NCI-H2171 (cell line): ENCODE measurements at regions not wholly inside any gene's neighbourhood (a gene's known extent, or its start where the extent isn't known, plus 50 kb on each side); places are given as distances from the start of the nearest gene placed in this dataset.
"Not testable (repeated sequence)": the region's sequence is repeated elsewhere in the genome, so short reads cannot be mapped to it uniquely, and the experiment has no call there.

Experiments
- DNase-seq: peaks from one replicate; lab custom pipeline; 2025; lab: John Stamatoyannopoulos, UW

GRCh38 chr2:208608122-208608835, 201.7 kb downstream of the PTH2R start:
- DNase-seq = peak; percentile 78

- DNase-seq = no peak
These were observed 202.7 kb downstream of the PTH2R start for GRCh38 chr2:208609166-208609804.

DNA sequence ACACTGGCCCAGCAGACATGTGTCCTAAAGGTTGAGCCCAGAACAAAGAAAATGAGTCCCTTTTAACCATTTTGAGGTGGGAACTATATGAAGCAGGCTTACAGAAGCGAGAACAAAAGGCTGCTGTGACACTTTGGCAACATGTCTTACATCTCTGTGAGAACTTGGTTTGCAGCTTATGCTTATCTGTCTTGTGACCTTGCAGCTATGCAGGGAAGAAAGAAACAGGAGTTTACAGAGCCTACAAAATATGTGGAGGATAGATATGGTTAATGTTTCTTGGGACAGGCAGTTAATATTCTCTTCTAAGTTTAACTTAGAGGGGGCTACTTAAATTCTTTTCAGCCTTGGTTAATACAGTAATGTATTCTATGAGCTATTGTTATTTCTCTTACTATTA, 209.1 kb downstream of the PTH2R start:
- not testable (repeated sequence) for DNase-seq

- no peak for DNase-seq
These were observed 211.6 kb downstream of the PTH2R start for GRCh38 chr2:208618220-208618619.

GRCh38 chr2:208619993-208620392, 213.4 kb downstream of the PTH2R start:
- no peak for DNase-seq

DNA sequence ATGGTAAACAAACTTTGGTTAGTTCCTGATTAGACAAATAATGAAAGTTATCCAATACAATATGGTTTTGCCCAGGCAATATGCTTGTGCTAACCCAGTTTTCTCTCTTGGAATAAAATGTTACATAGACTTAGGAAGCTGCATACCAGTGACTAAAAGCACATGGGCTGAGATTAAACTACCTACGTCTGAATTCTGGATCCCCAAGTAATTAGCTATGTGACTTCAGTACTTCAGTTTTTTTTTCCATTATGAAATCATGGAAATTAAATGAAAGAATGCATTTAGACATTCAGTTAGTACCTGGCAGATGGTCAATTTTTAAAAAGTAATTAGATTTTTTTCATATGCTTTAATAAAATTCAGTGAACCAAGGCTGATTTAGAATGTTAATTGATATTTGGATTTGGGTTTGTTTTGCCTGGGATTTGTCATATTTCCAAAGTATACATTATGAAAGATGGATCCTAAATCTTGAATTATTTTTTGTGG, 213.9 kb downstream of the PTH2R start:
- no peak for DNase-seq

GRCh38 chr2:208627110-208627884, 220.7 kb downstream of the PTH2R start:
- no peak for DNase-seq

- no peak for DNase-seq
These were observed 221.3 kb downstream of the PTH2R start for GRCh38 chr2:208627916-208628315.

DNA sequence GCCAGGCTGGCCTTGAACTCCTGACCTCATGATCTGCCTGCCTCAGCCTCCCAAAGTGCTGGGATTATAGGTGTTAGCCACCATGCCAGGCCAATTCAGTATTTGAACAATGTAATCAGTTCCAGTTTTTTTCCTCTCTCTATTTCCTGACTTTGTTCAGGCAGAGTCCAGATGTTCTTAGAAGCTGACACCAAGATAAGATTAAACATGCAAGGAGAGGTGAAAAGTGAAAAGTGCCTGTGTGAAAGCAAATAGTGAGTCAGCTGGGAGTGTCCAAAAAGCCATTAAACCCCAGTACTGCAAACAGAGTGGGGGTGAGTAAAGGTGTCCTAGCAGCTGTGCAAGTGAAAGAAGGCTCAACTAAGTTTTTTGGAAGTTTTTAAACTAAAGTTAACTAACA, 231.5 kb downstream of the PTH2R start:
- no peak for DNase-seq

DNA sequence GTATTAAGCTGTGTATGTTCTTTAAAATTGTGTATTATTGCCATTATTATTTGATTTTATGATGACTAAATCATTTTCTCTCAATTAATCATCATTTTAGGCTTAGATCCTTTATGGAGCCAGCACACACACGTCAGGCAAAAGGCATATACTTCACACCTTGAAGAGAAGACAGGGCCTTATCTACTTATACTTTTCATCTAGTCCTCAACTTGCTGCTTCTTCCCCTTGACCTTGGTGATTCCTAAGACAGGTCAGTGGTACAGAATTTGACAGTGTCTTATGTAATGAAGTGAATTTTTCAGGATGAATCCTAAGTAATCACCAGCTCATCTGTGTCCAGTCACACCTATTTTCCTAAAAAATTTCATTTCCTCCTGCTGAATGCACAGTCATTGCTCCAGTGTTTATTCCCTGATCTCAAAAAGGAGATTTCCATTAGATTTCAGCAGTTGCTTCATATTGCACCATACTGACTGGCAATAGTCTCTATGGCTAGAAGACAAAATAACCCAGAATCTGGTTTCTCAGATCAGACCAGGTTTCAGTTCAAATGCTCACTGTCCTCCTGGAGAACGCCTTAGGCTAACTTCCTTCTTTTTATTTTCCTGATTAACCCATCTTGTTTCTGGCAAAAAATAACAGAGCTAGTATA, 235.7 kb downstream of the PTH2R start:
- no peak for DNase-seq

GRCh38 chr2:208643145-208643544, 236.6 kb downstream of the PTH2R start:
- no peak for DNase-seq

GRCh38 chr2:208645226-208645625, 238.6 kb downstream of the PTH2R start:
- DNase-seq = no peak

DNA sequence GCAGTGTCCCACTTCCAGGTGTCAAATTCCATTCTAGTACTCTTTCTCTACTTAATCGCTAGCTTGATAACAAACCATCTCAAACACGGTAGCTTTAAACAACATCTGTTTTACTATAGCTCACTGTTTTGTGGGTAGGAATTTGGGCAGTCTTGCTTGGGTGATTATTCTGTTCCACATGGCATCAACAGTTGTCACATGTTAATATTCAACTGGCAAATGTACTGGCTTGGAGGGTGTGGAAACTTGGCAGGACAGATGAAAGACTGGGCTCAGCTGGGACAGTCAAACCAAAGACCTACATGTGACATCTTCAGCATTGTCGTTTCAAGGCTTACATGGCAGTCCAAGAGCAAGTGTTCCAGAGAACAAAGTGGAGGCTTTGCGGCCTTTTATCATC, 241.8 kb downstream of the PTH2R start:
- DNase-seq = no peak

- DNase-seq = no peak
These were observed 246.8 kb downstream of the PTH2R start for GRCh38 chr2:208653383-208653782.

- DNase-seq = no peak
These were observed 247.5 kb downstream of the PTH2R start for GRCh38 chr2:208654056-208654455.

DNA sequence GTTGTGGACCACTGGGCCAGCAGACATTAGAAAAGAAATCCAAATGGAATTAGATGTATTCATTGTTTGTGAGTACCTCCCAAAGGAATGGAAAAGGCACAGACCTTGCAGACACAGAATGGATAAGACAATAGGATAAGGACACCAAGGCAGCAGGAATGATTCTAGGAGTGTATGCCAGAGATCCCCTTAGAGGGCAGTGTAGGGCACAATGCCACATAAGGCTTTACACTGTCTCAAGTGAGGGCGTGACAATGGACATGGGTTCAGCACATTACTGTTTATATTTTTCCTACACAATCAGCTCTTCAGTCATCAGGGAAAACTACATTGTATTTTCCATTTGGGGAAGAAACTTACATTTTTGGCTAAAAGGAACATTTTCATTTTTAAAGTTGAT, 250.9 kb downstream of the PTH2R start:
- DNase-seq = no peak

GRCh38 chr2:208669394-208669793, 262.8 kb downstream of the PTH2R start:
- DNase-seq = no peak

- peak; percentile 27 for DNase-seq
These were observed 264.7 kb downstream of the PTH2R start for GRCh38 chr2:208671284-208671683.

- peak; percentile 9 for DNase-seq
These were observed 265.5 kb downstream of the PTH2R start for GRCh38 chr2:208671886-208672680.

DNA sequence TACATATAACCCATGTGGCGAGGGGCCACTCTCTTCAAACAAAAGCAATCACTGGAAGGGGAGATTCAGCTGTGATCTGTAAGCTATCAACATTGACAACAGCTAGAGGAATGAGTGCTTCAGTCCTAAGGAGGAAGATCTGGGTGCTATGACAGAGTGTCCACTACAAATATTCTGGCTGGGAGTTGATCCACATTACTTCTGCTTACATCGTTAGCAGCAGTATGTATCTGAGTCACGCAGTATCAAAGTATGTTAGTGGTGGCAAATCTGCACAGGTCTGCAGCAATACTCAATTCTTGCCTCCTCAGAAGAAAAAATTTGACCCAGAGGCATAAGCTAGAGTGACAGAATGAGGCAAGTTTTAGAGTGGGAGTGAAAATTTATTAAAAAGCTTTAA, 267.0 kb downstream of the PTH2R start:
- DNase-seq = no peak

- no peak for DNase-seq
These were observed 268.3 kb downstream of the PTH2R start for GRCh38 chr2:208674919-208675318.

- not testable (repeated sequence) for DNase-seq
These were observed 279.3 kb downstream of the PTH2R start for GRCh38 chr2:208685929-208686328.
